Right lobe of liver (tissue), 4 donors: ENCODE measurements at regions not wholly inside any gene's neighbourhood (a gene's known extent, or its start where the extent isn't known, plus 50 kb on each side); places are given as distances from the start of the nearest gene placed in this dataset.

Experiments
- POLR2A ChIP-seq: fragments of 450-650 bp; IDR thresholded peaks from one replicate; pipeline ENCODE4 v1.6.1; 2017; ENCODE audit warnings: antibody characterized with exemption, mild to moderate bottlenecking
- TF ChIP-seq, protein P1 (sequence below), 4 donors: fragments of 200-600 bp in 3 of 4; fragments of 450-650 bp in 1 of 4; IDR thresholded peaks; one replicate each; pipeline versions ENCODE4 v1.5.1 to v1.8.0; 2016 to 2022; ENCODE audit warnings: antibody characterized with exemption in 4 of 4, mild to moderate bottlenecking in 2 of 4
- donor health status: DM: no; HTN: no; CAD: no.
- donor health status: DM: no; HTN: no; CAD: no.
- donor health status: DM: no; HTN: yes; CAD: no.

DNA sequence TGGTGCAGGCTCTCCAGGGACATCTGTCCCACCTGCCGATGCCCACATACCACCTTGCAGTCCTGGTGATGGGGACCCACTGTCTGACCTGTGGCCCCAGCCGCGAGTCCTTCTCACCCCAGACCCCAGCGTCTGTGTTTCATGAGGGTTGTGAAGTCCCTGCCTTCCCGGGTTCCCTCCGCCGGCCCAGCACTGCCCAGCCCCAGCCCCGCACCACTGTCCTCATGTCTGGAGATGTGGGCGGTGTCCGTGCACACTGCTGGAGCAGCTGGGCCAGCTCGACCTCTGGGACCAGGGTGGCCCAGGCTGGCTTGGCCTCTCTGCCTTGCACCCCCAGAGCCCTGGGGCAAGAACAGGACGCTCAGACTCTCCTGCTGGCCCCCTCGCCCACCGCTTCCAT, 199.5 kb upstream of the CIBAR2 start:
- TF ChIP-seq, protein P1, sequence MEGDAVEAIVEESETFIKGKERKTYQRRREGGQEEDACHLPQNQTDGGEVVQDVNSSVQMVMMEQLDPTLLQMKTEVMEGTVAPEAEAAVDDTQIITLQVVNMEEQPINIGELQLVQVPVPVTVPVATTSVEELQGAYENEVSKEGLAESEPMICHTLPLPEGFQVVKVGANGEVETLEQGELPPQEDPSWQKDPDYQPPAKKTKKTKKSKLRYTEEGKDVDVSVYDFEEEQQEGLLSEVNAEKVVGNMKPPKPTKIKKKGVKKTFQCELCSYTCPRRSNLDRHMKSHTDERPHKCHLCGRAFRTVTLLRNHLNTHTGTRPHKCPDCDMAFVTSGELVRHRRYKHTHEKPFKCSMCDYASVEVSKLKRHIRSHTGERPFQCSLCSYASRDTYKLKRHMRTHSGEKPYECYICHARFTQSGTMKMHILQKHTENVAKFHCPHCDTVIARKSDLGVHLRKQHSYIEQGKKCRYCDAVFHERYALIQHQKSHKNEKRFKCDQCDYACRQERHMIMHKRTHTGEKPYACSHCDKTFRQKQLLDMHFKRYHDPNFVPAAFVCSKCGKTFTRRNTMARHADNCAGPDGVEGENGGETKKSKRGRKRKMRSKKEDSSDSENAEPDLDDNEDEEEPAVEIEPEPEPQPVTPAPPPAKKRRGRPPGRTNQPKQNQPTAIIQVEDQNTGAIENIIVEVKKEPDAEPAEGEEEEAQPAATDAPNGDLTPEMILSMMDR (IDR thresholded peaks at IDR 0.05), result no peak
- no peak for TF ChIP-seq POLR2A
